SK-N-SH (cell line): ENCODE measurements at regions not wholly inside any gene's neighbourhood (a gene's known extent, or its start where the extent isn't known, plus 50 kb on each side); places are given as distances from the start of the nearest gene placed in this dataset.

Source experiments
- CTCF ChIA-PET: fragments of 300-600, 350-600 bp; formaldehyde crosslinking; extraction: SDS; loops from one replicate; lab custom pipeline; 2021; lab: Yijun Ruan, JAX
- POLR2A ChIA-PET: fragments of 350-600 bp; sonication (Branson Sonifier 250); formaldehyde crosslinking; extraction: SDS; loops from one replicate; lab custom pipeline; 2020; ENCODE audit warnings: antibody characterized with exemption, inconsistent platforms; lab: Yijun Ruan, JAX
- DNase-seq: peaks from one replicate; pipeline ENCODE4 v3.0.0; 2012
- H2AFZ ChIP-seq: fragments of 200-600 bp; sonication (generic); 2 replicates; pipeline ENCODE4 v1.8.1; 2016; ENCODE audit warnings: antibody characterized with exemption, mild to moderate bottlenecking, low read depth
- H3F3A ChIP-seq: fragments of 200-600 bp; sonication (generic); replicated peaks from 2 replicates; pipeline ENCODE3; 2016; ENCODE audit warnings: antibody characterized with exemption, mild to moderate bottlenecking; ENCODE audit not compliant: insufficient read depth
- H3K27ac ChIP-seq, 2 experiments: fragments of 200-500 bp in 1 of 2; fragments of 200-600 bp in 1 of 2; sonication (Bioruptor generic) in 1 of 2; sonication (generic), shearing (Covaris generic) in 1 of 2; 2 replicates each; pipeline versions ENCODE4 v1.5.1 to v1.6.1; 2014 to 2016; ENCODE audit warnings: low read depth in 2 of 2, inconsistent platforms in 1 of 2, low read length in 1 of 2, mild to moderate bottlenecking in 1 of 2, mixed read lengths in 1 of 2
- H3K27me3 ChIP-seq: fragments of 200-600 bp; sonication (generic), shearing (Covaris generic); 2 replicates; pipeline ENCODE4 v1.6.1; 2016; ENCODE audit warnings: mixed run types; ENCODE audit not compliant: insufficient read depth
- H3K36me3 ChIP-seq, 2 experiments: fragments of 200-500 bp in 1 of 2; fragments of 200-600 bp in 1 of 2; sonication (Bioruptor generic) in 1 of 2; sonication (generic) in 1 of 2; replicated peaks in 1 of 2; 2 replicates each; pipeline versions ENCODE3 to v1.5.1; 2014 to 2016; ENCODE audit warnings: low read length in 1 of 2, mild to moderate bottlenecking in 1 of 2; ENCODE audit not compliant: insufficient read depth in 2 of 2, control insufficient read depth in 1 of 2
- H3K4me1 ChIP-seq, 2 experiments: fragments of 200-500 bp in 1 of 2; fragments of 200-600 bp in 1 of 2; sonication (Bioruptor generic) in 1 of 2; sonication (generic), shearing (Covaris generic) in 1 of 2; 2 replicates each; pipeline versions ENCODE4 v1.5.1 to v1.6.1; 2014 to 2016; ENCODE audit warnings: low read depth in 1 of 2, low read length in 1 of 2, mixed run types in 1 of 2; ENCODE audit not compliant: insufficient read depth in 2 of 2, control insufficient read depth in 1 of 2
- H3K4me2 ChIP-seq: fragments of 200-600 bp; sonication (generic), shearing (Covaris generic); 2 replicates; pipeline ENCODE4 v1.6.1; 2017; ENCODE audit warnings: mixed run types
- H3K4me3 ChIP-seq, 2 experiments: fragments of 200-500 bp in 1 of 2; fragments of 200-600 bp in 1 of 2; sonication (Bioruptor generic) in 1 of 2; sonication (generic), shearing (Covaris generic) in 1 of 2; 2 replicates each; pipeline versions ENCODE4 v1.5.1 to v1.8.1; 2014 to 2016; ENCODE audit warnings: low read depth in 2 of 2, inconsistent platforms in 1 of 2, low read length in 1 of 2, mild to moderate bottlenecking in 1 of 2, mixed read lengths in 1 of 2, moderate library complexity in 1 of 2
- H3K79me2 ChIP-seq: fragments of 200-600 bp; sonication (generic); 2 replicates; pipeline ENCODE4 v1.8.1; 2017; ENCODE audit warnings: mild to moderate bottlenecking; ENCODE audit not compliant: insufficient read depth
- H3K9ac ChIP-seq: fragments of 200-600 bp; sonication (generic); 2 replicates; pipeline ENCODE4 v1.6.1; 2017; ENCODE audit warnings: mixed run types
- H3K9me2 ChIP-seq: fragments of 200-600 bp; sonication (generic); 2 replicates; pipeline ENCODE4 v1.6.1; 2017; ENCODE audit warnings: mixed run types
- H3K9me3 ChIP-seq: fragments of 200-600 bp; sonication (generic); 2 replicates; pipeline ENCODE4 v1.6.1; 2017; ENCODE audit warnings: mixed run types, mild to moderate bottlenecking, moderate library complexity
- H4K20me1 ChIP-seq: fragments of 200-600 bp; sonication (generic); 2 replicates; pipeline ENCODE4 v1.6.1; 2017; ENCODE audit warnings: mild to moderate bottlenecking, mixed run types; ENCODE audit not compliant: insufficient read depth
- CHD2 ChIP-seq: fragments of 150-350 bp; IDR thresholded peaks from 2 replicates; pipeline ENCODE4 v1.6.1; 2018; ENCODE audit warnings: low read length; ENCODE audit not compliant: partially characterized antibody
- ELF1 ChIP-seq: IDR thresholded peaks from 2 replicates; pipeline ENCODE4 v1.4.0; 2012
- EP300 ChIP-seq, 2 experiments: IDR thresholded peaks; 2 replicates each; pipeline versions ENCODE4 v1.4.0 to v1.6.1; 2012; ENCODE audit warnings: borderline replicate concordance in 1 of 2, low read depth in 1 of 2, low read length in 1 of 2
- EZH2phosphoT487 ChIP-seq: fragments of 200-600 bp; sonication (generic); IDR thresholded peaks from 2 replicates; pipeline ENCODE4 v1.6.1; 2017; ENCODE audit warnings: low read depth, mixed run types, mild to moderate bottlenecking, antibody characterized with exemption, moderate library complexity, borderline replicate concordance
- FOSL2 ChIP-seq: IDR thresholded peaks from 2 replicates; pipeline ENCODE4 v1.4.0; 2012; ENCODE audit warnings: low read depth, mild to moderate bottlenecking, moderate library complexity, borderline replicate concordance
- FOXJ3 ChIP-seq: sonication (generic); formaldehyde crosslinking; IDR thresholded peaks from 2 replicates; pipeline ENCODE4 v1.5.1; 2020; ENCODE audit warnings: mild to moderate bottlenecking, missing genetic modification reagents
- FOXM1 ChIP-seq: IDR thresholded peaks from 2 replicates; pipeline ENCODE4 v1.4.0; 2012; ENCODE audit warnings: low read depth, mild to moderate bottlenecking
- GABPA ChIP-seq: IDR thresholded peaks from 2 replicates; pipeline ENCODE4 v1.4.0; 2012; ENCODE audit warnings: low read depth, mild to moderate bottlenecking
- MEF2A ChIP-seq: IDR thresholded peaks from 2 replicates; pipeline ENCODE4 v1.4.0; 2012; ENCODE audit warnings: low read depth, borderline replicate concordance
- NFIC ChIP-seq: IDR thresholded peaks from 2 replicates; pipeline ENCODE4 v1.4.0; 2012; ENCODE audit warnings: borderline replicate concordance
- POLR2AphosphoS5 ChIP-seq: IDR thresholded peaks from 2 replicates; pipeline ENCODE4 v1.6.1; 2012; ENCODE audit warnings: low read depth, low read length
- RCOR1 ChIP-seq: fragments of 150-350 bp; IDR thresholded peaks from 2 replicates; pipeline ENCODE4 v1.6.1; 2017; ENCODE audit warnings: antibody characterized with exemption, low read length
- SMC3 ChIP-seq: IDR thresholded peaks from 2 replicates; pipeline ENCODE4 v1.6.1; 2012; ENCODE audit warnings: low read depth, low read length, improper control_type of control experiment
- TEAD4 ChIP-seq: IDR thresholded peaks from 2 replicates; pipeline ENCODE4 v1.4.0; 2012; ENCODE audit warnings: mild to moderate bottlenecking, borderline replicate concordance; ENCODE audit not compliant: insufficient read depth
- WGBS: methylation state at CpG from one replicate; pipeline ENCODE4 v1.1.6; 2017; ENCODE audit warnings: low lambda C conversion rate; 5-methylcytosine and 5-hydroxymethylcytosine counted together
- TF ChIP-seq, protein P1 (sequence below): fragments of 150-350 bp; IDR thresholded peaks from 2 replicates; pipeline ENCODE4 v1.6.1; 2017; ENCODE audit warnings: antibody characterized with exemption, low read length, low read depth, borderline replicate concordance
- TF ChIP-seq, protein P2 (sequence below): IDR thresholded peaks from 2 replicates; pipeline ENCODE4 v1.4.0; 2012; ENCODE audit warnings: low read depth, borderline replicate concordance
- TF ChIP-seq, protein P3 (sequence below): IDR thresholded peaks from 2 replicates; pipeline ENCODE4; 2012
- TF ChIP-seq, protein P4 (sequence below): IDR thresholded peaks from 2 replicates; pipeline ENCODE4 v1.4.0; 2012; ENCODE audit warnings: low read depth, borderline replicate concordance
- TF ChIP-seq, protein P5 (sequence below): fragments of 200-600 bp; sonication (generic); IDR thresholded peaks from 2 replicates; pipeline ENCODE4 v1.6.1; 2017; ENCODE audit warnings: antibody characterized with exemption, mild to moderate bottlenecking, moderate library complexity

DNA sequence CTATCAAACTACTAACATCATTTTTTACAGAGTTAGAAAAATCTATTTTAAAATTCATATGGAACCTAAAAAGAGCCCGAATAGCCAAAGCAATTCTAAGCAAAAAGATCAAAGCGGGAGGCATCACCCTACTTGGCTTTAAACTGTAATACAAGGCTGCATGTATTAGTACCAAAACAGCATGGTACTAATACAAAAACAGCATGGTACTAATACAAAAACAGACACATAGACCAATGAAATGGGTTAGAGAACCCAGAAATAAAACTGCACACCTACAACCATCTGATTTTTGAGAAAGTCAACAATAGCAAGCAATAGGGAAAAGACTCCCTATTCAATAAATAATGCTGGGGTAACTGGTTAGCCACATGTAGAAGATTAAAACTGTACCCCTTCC is 640.7 kb downstream of the IRS1 start:
- ChIA-PET CTCF (no interaction called here), POLR2A (no interaction called here)
- Histone ChIP-seq H4K20me1 (no peaks in the 10 kb centered on the region), H3K4me1 (no peaks in the 10 kb centered on the region), H3K4me2 (no peak overlapping the region), H3K9ac (no peak overlapping the region), H3K9me2 (no peaks in the 10 kb centered on the region), H3F3A (no peaks in the 10 kb centered on the region), H3K36me3 (no peaks in the 10 kb centered on the region), H2AFZ (no peak overlapping the region), H3K79me2 (no peaks in the 10 kb centered on the region), H3K4me3 (no peak overlapping the region), H3K27ac (no peak overlapping the region), H3K9me3 (no peaks in the 10 kb centered on the region), H3K27me3 (no peaks in the 10 kb centered on the region)
- WGBS, result 57% methylated on average over 2 of the region's 2 CpGs
- no peak for DNase-seq
- TF ChIP-seq FOXJ3 (no peak), SMC3 (no peak), EP300 (IDR thresholded peaks at IDR 0.05; ENCODE audit: borderline replicate concordance in 1 of 2, low read depth in 1 of 2, low read length in 1 of 2) (no peak), NFIC (no peak), FOXM1 (no peak), POLR2AphosphoS5 (no peak), TEAD4 (no peak)
- TF ChIP-seq, protein P1, sequence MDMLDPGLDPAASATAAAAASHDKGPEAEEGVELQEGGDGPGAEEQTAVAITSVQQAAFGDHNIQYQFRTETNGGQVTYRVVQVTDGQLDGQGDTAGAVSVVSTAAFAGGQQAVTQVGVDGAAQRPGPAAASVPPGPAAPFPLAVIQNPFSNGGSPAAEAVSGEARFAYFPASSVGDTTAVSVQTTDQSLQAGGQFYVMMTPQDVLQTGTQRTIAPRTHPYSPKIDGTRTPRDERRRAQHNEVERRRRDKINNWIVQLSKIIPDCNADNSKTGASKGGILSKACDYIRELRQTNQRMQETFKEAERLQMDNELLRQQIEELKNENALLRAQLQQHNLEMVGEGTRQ, result no peak
- TF ChIP-seq, protein P2, sequence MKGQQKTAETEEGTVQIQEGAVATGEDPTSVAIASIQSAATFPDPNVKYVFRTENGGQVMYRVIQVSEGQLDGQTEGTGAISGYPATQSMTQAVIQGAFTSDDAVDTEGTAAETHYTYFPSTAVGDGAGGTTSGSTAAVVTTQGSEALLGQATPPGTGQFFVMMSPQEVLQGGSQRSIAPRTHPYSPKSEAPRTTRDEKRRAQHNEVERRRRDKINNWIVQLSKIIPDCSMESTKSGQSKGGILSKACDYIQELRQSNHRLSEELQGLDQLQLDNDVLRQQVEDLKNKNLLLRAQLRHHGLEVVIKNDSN, result no peak
- TF ChIP-seq, protein P3, sequence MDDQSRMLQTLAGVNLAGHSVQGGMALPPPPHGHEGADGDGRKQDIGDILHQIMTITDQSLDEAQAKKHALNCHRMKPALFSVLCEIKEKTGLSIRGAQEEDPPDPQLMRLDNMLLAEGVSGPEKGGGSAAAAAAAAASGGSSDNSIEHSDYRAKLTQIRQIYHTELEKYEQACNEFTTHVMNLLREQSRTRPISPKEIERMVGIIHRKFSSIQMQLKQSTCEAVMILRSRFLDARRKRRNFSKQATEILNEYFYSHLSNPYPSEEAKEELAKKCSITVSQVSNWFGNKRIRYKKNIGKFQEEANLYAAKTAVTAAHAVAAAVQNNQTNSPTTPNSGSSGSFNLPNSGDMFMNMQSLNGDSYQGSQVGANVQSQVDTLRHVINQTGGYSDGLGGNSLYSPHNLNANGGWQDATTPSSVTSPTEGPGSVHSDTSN, result no peak

DNA sequence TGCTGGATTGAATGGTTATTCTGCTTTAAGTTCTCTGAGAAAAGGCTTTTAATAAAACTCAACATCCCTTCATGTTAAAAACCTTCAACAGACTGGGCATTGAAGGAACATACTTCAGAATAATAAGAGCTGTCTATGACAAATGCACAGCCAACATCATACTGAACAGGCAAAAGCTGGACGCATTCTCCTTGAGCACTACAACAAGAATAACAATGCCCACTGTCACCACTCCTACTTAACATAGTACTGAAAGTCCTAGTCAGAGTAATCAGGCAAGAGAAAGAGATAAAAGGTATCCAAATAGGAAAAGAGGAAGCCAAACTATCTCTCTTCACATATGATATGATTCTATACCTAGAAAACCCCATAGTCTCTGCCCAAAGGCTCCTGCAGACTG is 641.4 kb downstream of the IRS1 start:
- Histone ChIP-seq H3K27ac (no peak overlapping the region), H3K4me1 (no peaks in the 10 kb centered on the region), H3K79me2 (no peaks in the 10 kb centered on the region), H3K4me2 (no peak overlapping the region), H3K9me3 (no peaks in the 10 kb centered on the region), H3K9ac (no peak overlapping the region), H3K27me3 (no peaks in the 10 kb centered on the region), H3F3A (no peaks in the 10 kb centered on the region), H4K20me1 (no peaks in the 10 kb centered on the region), H3K9me2 (no peaks in the 10 kb centered on the region), H3K4me3 (no peak overlapping the region), H2AFZ (no peak overlapping the region), H3K36me3 (no peaks in the 10 kb centered on the region)
- CTCF ChIA-PET, result no interaction called here
- no peak for DNase-seq
- WGBS, result 77% methylated on average over 1 of the region's 1 CpG
- POLR2A ChIA-PET, result no interaction called here
- no peak for TF ChIP-seq FOXJ3
- TF ChIP-seq EZH2phosphoT487, result no peak
- no peak for TF ChIP-seq GABPA
- TF ChIP-seq, protein P4, sequence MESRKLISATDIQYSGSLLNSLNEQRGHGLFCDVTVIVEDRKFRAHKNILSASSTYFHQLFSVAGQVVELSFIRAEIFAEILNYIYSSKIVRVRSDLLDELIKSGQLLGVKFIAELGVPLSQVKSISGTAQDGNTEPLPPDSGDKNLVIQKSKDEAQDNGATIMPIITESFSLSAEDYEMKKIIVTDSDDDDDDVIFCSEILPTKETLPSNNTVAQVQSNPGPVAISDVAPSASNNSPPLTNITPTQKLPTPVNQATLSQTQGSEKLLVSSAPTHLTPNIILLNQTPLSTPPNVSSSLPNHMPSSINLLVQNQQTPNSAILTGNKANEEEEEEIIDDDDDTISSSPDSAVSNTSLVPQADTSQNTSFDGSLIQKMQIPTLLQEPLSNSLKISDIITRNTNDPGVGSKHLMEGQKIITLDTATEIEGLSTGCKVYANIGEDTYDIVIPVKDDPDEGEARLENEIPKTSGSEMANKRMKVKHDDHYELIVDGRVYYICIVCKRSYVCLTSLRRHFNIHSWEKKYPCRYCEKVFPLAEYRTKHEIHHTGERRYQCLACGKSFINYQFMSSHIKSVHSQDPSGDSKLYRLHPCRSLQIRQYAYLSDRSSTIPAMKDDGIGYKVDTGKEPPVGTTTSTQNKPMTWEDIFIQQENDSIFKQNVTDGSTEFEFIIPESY, result no peak
- TF ChIP-seq FOXM1, result no peak
- no peak for TF ChIP-seq CHD2
- no peak for TF ChIP-seq FOSL2
- TF ChIP-seq RCOR1, result no peak
- TF ChIP-seq MEF2A, result no peak
- TF ChIP-seq, protein P5, sequence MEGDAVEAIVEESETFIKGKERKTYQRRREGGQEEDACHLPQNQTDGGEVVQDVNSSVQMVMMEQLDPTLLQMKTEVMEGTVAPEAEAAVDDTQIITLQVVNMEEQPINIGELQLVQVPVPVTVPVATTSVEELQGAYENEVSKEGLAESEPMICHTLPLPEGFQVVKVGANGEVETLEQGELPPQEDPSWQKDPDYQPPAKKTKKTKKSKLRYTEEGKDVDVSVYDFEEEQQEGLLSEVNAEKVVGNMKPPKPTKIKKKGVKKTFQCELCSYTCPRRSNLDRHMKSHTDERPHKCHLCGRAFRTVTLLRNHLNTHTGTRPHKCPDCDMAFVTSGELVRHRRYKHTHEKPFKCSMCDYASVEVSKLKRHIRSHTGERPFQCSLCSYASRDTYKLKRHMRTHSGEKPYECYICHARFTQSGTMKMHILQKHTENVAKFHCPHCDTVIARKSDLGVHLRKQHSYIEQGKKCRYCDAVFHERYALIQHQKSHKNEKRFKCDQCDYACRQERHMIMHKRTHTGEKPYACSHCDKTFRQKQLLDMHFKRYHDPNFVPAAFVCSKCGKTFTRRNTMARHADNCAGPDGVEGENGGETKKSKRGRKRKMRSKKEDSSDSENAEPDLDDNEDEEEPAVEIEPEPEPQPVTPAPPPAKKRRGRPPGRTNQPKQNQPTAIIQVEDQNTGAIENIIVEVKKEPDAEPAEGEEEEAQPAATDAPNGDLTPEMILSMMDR, result no peak
- TF ChIP-seq TEAD4, result no peak
- TF ChIP-seq ELF1, result no peak
- TF ChIP-seq, protein P3, result no peak
- TF ChIP-seq, protein P1, result no peak
